Epithelial cell of proximal tubule (primary cell): ENCODE measurements at regions not wholly inside any gene's neighbourhood (a gene's known extent, or its start where the extent isn't known, plus 50 kb on each side); places are given as distances from the start of the nearest gene placed in this dataset.
"Not testable (repeated sequence)": the region's sequence is repeated elsewhere in the genome, so short reads cannot be mapped to it uniquely, and the experiment has no call there.

Experiments
- DNase-seq: peaks from one replicate; pipeline ENCODE4 v3.0.0-alpha.2; 2011; ENCODE audit warnings: low read depth
- H3K4me3 ChIP-seq: 2 replicates; pipeline ENCODE4 v1.5.1; 2011; ENCODE audit warnings: low read depth, mild to moderate bottlenecking, low read length
- CTCF ChIP-seq: conservative IDR thresholded peaks from 2 replicates; pipeline ENCODE4 v1.5.1; 2012; ENCODE audit warnings: low read depth, mild to moderate bottlenecking, low read length

- no peak for DNase-seq
- no peak for TF ChIP-seq CTCF
- no peak overlapping the region for H3K4me3 ChIP-seq
These were observed 256.0 kb downstream of the SV2B start for GRCh38 chr15:91356083-91356482.

- no peak for TF ChIP-seq CTCF
- DNase-seq = no peak
- no peak overlapping the region for H3K4me3 ChIP-seq
These were observed 257.0 kb downstream of the SV2B start for GRCh38 chr15:91357011-91357410.

GRCh38 chr15:91357486-91357885 is 257.4 kb downstream of the SV2B start:
- no peak for TF ChIP-seq CTCF
- no peak for DNase-seq
- H3K4me3 ChIP-seq = no peak overlapping the region

GRCh38 chr15:91358405-91358804 is 258.3 kb downstream of the SV2B start:
- TF ChIP-seq CTCF = no peak
- no peak for DNase-seq
- no peak overlapping the region for H3K4me3 ChIP-seq

- not testable (repeated sequence) for DNase-seq, H3K4me3 ChIP-seq
These were observed 261.6 kb downstream of the SV2B start for GRCh38 chr15:91361696-91362095.

- DNase-seq = no peak
- no peak for TF ChIP-seq CTCF
These were observed 266.1 kb downstream of the SV2B start for GRCh38 chr15:91366111-91366510.

GRCh38 chr15:91368611-91369010 is 268.6 kb downstream of the SV2B start:
- H3K4me3 ChIP-seq = no peak overlapping the region
- TF ChIP-seq CTCF = no peak
- no peak for DNase-seq

More at GRCh38 chr15:91366111-91366510, 266.1 kb downstream of the SV2B start:
- H3K4me3 ChIP-seq = no peak overlapping the region

GRCh38 chr15:91369823-91370222 is 269.8 kb downstream of the SV2B start:
- no peak overlapping the region for H3K4me3 ChIP-seq
- DNase-seq = no peak
- TF ChIP-seq CTCF = no peak

- H3K4me3 ChIP-seq, DNase-seq: not testable (repeated sequence)
These were observed 271.3 kb downstream of the SV2B start for GRCh38 chr15:91371345-91371744.
